ENCODE measurements at regions not wholly inside any gene's neighbourhood (a gene's known extent, or its start where the extent isn't known, plus 50 kb on each side); places are given as distances from the start of the nearest gene placed in this dataset.

- no peak for TF ChIP-seq CTCF (conservative IDR thresholded peaks at IDR 0.05; ENCODE audit: low read depth, low read length)
- no peak for TF ChIP-seq EZH2phosphoT487 (IDR thresholded peaks at IDR 0.05; ENCODE audit: borderline replicate concordance, low read length)
Measured at GRCh38 chr14:21993070-21993469, 319.5 kb upstream of the OR4E1 start.
